ENCODE measurements at regions not wholly inside any gene's neighbourhood (a gene's known extent, or its start where the extent isn't known, plus 50 kb on each side); places are given as distances from the start of the nearest gene placed in this dataset.

- no peak for TF ChIP-seq POLR2A (IDR thresholded peaks at IDR 0.05)
- TF ChIP-seq EP300 (IDR thresholded peaks at IDR 0.05): no peak
- TF ChIP-seq CTCF (IDR thresholded peaks at IDR 0.05): no peak
- no peak for TF ChIP-seq POLR2AphosphoS5 (IDR thresholded peaks at IDR 0.05)
Observed at GRCh38 chr2:241936457-241937133, 67.1 kb downstream of the RTP5 start.
